ENCODE measurements at regions not wholly inside any gene's neighbourhood (a gene's known extent, or its start where the extent isn't known, plus 50 kb on each side); places are given as distances from the start of the nearest gene placed in this dataset.

DNA sequence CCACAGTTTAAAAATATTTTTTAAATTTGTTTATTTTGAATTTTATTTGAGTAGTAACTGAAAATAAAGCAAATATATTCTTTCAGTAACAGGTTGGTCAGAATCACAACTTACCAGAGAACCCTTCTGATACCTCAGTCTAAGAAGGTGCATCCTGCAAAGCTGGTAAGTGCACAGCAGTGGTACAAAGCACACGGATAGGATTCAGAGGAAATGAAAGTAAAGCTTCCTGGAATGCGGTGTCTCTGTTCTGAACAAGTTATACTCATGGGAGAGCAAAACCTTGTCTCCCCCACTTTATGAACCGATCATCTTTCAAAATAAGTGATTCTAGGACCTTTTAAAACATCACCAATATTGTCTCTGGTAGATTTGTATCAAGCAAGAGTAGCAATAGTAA lies 398.3 kb downstream of the TMX3 start:
- DNase-seq, result no peak

DNA sequence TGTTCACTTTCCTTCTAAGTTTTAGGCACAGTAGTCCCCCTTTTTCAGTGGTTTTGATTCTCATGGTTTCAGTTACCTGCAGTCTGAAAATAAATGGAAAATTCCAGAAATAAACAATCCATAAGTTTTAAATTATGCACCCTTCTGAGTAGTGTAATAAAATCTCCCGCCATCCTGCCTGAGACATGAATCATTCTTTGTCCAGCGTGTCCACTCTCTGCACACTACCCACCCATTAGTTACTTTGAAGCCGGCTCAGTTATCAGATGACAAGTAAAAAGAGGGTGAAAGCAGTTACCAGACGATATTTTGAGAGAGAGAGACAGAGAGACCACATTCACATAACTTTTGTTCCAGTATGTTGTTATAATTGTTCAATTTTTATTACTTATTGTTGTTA lies 400.5 kb downstream of the TMX3 start:
- DNase-seq, result no peak

DNA sequence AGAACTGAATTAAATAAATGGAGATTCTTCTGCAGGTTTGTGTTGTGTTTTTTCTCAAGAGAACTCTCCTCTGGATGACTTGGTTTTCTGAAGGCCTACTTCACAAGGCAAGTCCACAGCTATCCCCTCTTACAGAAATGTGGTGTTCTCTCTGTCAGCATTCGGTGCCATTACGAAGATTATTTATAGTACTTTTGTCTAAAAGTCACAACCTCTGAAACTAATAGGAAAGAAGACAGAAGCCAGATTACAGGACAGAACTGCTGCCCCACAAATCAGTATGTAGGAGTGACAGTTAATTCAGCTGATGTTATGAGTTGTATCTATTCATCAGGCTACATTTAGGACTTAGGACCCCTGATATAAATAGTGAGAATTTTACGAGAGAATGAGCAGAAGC lies 413.5 kb downstream of the TMX3 start:
- DNase-seq, result no peak

GRCh38 chr18:68299906-68300305 lies 415.0 kb downstream of the TMX3 start:
- DNase-seq, result no peak

DNA sequence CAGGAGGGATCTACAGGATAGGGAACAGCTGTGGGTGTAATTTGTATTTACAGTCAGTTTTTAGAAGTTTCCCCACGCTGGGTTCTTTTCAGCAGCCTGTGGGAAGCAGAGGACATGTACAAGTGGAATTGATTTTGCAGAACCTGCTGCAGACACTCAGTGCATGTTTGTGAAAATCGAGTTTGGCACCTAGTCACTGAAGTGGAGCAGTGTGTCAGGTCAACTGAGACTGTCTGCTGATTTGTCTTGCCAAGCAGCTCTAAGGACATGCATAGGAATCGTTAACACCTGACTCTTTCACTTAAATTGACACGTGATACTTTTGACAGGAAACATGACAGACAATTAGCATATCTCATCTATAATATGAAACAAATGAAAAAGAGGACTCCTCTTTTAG lies 416.6 kb downstream of the TMX3 start:
- no peak for DNase-seq

DNA sequence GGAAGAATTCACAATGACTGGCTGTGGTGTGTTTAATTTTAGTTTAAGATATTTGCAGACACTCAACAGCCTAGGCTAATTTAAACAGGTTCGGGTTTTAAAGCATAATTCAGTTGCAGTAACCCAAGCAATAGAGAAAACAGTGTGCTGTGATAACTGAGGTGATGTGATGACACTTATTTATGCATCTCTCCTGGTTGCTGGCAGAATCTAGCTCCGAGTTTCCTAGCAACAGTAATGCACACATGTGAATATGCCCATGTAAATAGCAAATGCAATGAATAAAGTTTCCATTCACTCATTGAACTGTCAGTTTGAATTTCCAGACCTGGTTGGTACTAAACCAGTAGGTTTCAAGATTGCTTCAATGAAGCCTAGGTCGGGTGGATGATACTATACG lies 426.5 kb downstream of the TMX3 start:
- DNase-seq, result no peak

GRCh38 chr18:68284236-68284780 lies 430.6 kb downstream of the TMX3 start:
- no peak for DNase-seq

DNA sequence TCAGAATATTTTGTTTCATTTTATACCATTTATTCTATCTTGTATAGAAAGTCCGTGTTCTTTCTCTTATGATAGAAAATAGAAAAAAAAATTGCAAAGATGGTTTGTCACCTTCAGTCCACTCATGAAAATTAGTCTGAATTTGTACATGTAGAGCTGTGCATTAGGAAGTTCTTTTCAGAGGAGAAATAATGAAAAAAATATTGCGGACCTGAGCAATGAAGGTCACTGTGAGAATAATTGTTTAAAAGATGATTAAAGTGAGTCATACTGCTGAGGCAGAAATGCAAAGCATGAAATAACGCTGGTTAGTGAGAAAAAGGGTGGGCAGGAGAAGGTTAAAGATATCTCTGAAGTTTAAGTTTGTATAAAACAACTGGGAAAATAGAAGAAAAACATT lies 431.1 kb downstream of the TMX3 start:
- DNase-seq, result no peak

- DNase-seq, result no peak
These were observed 432.7 kb downstream of the TMX3 start for GRCh38 chr18:68282232-68282631.

GRCh38 chr18:68275616-68276015 lies 439.3 kb downstream of the TMX3 start:
- DNase-seq, result no peak

DNA sequence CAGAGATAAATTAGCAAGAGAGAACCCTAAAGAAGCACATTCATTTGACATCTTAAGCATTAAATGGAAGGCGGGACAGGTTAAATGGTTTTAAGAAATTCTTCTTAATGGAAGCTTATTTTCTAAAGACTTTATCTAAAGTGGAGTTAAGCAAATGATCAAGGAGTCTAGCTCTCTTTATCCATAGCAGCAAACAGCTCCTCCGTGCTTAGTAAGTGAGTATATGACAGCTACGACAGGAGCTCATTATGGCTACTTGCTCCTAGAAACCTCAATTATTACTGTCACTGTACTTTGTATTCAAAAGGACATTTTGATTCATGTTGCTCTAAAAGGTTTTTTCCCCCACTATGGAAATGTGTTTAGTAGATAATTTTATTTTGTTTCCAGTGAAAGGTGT lies 444.9 kb downstream of the TMX3 start:
- no peak for DNase-seq

DNA sequence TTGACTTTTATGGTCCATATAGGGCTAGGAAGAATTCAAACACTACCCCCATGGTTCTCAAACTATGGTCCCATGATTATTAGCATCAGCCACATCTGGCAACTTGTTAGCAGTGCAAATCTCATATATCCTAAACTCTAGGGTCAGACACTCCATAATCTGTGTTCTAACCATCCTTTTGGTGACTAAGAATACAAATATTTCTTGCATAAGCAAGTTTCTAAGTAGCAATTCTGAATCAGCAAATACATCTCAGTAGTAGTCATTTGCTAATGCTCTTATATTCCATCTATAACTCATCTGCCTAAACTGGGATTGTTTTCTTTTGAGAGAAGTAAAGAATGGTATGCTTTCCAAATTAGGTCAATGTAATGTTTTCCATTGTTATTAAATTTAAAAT lies 447.3 kb downstream of the TMX3 start:
- no peak for DNase-seq

DNA sequence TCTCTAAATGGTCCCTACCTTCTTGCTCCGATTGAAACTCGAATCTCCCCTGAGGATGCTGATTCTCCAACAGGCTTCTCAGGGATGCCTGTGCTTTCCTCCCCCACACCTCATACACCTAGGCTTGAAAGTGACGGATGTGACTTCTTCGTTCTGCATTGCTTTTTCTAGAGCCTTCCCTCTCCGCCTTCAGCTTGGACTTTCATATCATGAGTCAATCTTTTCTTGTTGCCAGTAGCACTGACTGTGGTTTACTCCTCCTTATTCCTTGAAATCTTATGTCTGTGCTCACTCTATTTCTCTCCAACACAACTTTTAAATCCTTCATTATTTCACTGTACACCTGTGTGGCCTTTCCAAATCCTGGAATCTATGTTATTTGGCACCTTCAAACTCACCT lies 451.4 kb downstream of the TMX3 start:
- DNase-seq, result no peak

DNA sequence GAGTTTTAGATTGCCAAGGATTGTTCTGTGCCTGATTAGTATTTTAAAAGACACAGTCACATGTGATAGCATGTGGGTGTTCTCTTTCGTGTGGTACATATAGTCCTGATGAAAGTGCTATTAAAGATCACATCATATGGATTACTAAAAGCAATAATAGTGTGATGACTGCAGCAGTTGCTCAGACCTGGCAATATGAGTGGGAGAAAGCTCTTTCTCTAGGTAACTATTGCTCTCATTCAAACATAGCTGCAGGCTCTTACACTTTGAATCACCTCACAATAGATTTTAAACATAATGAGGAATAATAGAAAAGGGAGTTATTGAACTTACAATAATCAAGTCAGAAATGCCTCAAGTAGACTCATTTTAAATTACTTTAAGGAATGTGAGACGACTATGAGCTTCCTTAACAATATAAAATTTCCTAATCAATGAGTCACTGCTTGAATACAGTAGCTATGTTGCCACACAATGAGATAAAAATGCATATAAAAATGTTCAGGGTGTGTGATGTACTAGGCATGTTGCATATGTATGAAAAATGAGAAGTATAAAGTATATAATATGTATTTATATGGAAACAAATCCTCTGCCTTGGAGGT lies 452.1 kb downstream of the TMX3 start:
- DNase-seq, result no peak

DNA sequence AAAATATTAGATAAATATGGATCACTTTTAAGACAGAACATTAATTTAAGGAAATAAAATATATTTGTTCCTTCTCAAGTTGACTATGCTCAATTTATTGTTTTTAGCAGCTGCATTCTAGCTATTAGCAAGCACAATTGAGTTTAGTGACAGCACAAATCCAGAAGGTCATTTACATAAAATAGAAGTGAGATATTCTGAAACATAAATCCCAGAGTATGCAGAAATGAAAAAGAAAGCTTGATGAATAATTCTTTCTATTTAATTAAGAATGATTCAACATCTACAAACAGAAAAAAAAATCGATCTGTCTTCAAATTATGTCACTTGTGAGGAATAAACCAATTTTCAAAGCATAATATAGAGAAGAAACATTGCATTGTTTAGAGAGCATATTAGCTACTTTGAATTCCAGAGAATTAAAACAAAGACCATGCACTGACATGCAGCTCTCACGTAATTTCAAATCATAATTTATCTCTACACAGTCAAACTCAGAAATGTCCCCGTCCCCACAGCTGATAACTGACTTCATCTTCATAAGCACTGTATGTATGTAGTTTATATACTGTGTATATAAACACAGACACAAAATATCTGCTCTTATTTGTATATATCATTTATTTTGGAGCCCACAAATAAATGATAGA lies 458.4 kb downstream of the TMX3 start:
- no peak for DNase-seq

DNA sequence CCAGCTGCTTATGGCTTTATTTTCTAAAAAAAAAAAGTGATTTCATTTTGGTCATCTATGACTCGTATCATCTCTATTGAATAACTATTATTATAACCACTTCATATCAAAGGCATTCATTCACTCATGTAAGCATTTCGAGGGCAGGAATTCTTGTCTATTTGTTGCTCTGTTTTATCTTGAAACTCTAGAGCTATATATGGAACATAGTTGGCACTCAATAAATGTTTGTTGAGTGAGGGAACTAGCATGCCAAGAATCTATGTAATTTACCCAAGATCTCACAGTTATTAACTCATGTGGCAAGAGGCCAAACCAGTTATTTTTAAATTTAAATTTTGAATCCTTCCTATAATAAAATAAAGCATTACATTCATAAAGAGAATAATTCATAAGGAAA lies 470.1 kb downstream of the TMX3 start:
- no peak for DNase-seq

- DNase-seq, result no peak
These were observed 473.0 kb downstream of the TMX3 start for GRCh38 chr18:68241881-68242280.

DNA sequence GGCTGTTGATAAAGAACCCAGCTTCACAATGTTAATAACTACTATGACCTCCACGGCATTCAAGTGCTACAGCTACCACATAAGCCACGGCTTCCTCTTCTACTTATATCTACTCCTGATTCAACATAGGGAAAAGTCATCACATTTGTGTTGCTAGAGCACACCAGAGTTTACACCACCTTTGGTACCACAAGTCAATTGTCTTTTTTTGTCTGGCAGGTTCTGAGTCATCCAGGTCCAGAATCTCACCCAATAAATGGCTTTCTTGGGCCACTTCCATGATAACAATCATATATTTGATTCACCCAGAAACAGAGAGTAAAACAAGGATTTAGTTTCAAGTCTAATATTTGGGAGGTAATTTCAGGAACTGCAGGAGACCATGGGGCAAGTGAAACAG lies 480.2 kb downstream of the TMX3 start:
- DNase-seq, result no peak

DNA sequence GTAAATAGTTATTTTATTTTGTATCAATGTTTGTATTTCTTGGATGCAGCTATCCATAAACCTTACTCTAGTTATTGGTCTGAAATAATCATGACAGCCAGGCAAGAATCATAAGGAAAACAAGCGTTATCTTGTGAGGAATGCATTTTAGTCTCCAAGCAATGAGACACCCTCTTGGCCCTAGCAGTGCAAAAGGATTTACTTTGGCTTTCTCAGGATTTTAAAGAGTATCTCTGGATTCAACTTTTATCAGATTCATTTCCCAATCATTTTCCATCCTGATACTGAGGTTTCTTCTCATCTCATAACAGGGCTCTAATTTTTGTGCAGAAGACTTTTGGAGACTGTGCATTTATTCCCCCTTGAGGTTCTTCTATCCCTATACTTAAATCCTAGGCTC lies 480.8 kb downstream of the TMX3 start:
- DNase-seq, result no peak

- DNase-seq, result no peak
These were observed 481.9 kb downstream of the TMX3 start for GRCh38 chr18:68233018-68233417.

- no peak for DNase-seq
These were observed 485.6 kb downstream of the TMX3 start for GRCh38 chr18:68229351-68229750.

GRCh38 chr18:68221111-68221724 lies 493.7 kb downstream of the TMX3 start:
- DNase-seq, result no peak

DNA sequence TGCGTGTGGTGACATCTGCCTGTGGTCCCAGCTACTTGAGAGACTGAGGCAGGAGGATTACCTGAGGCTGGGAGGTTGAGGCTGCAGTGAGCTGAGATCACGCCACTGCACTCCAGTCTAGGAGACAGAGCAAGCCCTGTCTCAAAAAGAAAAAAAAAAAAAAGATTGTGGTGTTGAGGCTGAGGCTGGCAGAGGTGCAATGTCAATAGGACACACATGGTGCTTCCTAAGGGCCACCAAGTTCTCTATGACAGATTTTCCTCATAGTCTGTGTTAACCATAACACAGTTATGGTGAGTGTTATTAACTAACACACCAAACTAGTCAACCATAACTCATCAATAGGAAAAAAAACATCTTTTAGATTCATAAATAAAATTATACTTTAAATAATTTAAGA lies 494.4 kb downstream of the TMX3 start:
- no peak for DNase-seq

- no peak for DNase-seq
These were observed 495.0 kb downstream of the TMX3 start for GRCh38 chr18:68219872-68220271.

- no peak for DNase-seq
These were observed 495.6 kb downstream of the TMX3 start for GRCh38 chr18:68219274-68219673.
